ENCODE measurements at regions not wholly inside any gene's neighbourhood (a gene's known extent, or its start where the extent isn't known, plus 50 kb on each side); places are given as distances from the start of the nearest gene placed in this dataset.

DNA sequence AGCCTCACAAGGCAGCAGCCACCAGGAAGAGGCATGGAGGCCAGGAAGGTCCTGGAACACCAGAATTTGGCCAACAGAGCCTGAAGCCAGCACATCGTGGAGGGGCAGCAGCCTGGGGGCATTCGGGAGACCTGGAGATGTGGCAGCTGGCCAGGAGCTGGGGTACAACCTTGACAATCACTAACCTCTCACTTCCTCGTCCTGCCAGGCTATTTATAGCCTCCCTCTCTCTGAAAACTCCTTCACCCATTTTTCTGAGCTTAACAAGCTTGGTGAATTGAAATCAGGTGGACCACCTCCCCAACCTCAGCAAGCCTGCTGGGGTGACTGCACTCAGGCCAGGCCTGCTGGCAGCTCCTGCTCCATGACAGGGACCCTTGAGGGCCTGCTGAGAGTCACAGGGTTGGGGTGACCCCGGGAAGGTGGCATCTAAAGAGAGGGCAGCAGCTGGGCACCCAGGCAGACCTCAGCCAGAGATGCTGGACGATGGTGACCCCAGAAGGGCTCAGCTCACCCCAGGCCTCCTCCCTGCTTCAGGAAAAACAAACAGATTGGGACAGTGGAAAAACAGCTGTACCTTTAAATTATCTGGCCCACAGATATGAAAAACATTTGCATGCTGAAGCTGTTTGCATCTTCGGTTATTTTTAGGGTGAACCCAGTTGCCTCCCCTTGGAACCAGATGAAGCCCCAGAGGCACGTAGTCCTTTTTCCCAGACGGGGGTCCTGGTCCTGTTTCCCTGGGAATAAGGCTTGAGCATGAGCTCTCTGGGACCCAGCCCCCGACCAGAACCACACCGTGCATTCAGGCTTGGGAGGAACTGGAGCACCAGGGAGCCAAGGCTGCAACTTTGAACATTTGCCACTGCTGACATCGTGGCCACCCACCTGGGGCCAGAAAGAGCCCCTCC lies 67.0 kb downstream of the PITPNM2 start:
- TF ChIP-seq, protein P1, sequence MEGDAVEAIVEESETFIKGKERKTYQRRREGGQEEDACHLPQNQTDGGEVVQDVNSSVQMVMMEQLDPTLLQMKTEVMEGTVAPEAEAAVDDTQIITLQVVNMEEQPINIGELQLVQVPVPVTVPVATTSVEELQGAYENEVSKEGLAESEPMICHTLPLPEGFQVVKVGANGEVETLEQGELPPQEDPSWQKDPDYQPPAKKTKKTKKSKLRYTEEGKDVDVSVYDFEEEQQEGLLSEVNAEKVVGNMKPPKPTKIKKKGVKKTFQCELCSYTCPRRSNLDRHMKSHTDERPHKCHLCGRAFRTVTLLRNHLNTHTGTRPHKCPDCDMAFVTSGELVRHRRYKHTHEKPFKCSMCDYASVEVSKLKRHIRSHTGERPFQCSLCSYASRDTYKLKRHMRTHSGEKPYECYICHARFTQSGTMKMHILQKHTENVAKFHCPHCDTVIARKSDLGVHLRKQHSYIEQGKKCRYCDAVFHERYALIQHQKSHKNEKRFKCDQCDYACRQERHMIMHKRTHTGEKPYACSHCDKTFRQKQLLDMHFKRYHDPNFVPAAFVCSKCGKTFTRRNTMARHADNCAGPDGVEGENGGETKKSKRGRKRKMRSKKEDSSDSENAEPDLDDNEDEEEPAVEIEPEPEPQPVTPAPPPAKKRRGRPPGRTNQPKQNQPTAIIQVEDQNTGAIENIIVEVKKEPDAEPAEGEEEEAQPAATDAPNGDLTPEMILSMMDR (IDR thresholded peaks at IDR 0.05) = no peak
- no peak for TF ChIP-seq POLR2A (IDR thresholded peaks at IDR 0.05)
